SK-N-SH (cell line): ENCODE measurements at regions not wholly inside any gene's neighbourhood (a gene's known extent, or its start where the extent isn't known, plus 50 kb on each side); places are given as distances from the start of the nearest gene placed in this dataset.

ENCODE experiments used
- CTCF ChIA-PET: fragments of 300-600, 350-600 bp; formaldehyde crosslinking; extraction: SDS; loops from one replicate; lab custom pipeline; 2021; lab: Yijun Ruan, JAX
- POLR2A ChIA-PET: fragments of 350-600 bp; sonication (Branson Sonifier 250); formaldehyde crosslinking; extraction: SDS; loops from one replicate; lab custom pipeline; 2020; ENCODE audit warnings: antibody characterized with exemption, inconsistent platforms; lab: Yijun Ruan, JAX
- DNase-seq: peaks from one replicate; pipeline ENCODE4 v3.0.0; 2012
- H2AFZ ChIP-seq: fragments of 200-600 bp; sonication (generic); 2 replicates; pipeline ENCODE4 v1.8.1; 2016; ENCODE audit warnings: antibody characterized with exemption, mild to moderate bottlenecking, low read depth
- H3F3A ChIP-seq: fragments of 200-600 bp; sonication (generic); replicated peaks from 2 replicates; pipeline ENCODE3; 2016; ENCODE audit warnings: antibody characterized with exemption, mild to moderate bottlenecking; ENCODE audit not compliant: insufficient read depth
- H3K27ac ChIP-seq, 2 experiments: fragments of 200-500 bp in 1 of 2; fragments of 200-600 bp in 1 of 2; sonication (Bioruptor generic) in 1 of 2; sonication (generic), shearing (Covaris generic) in 1 of 2; 2 replicates each; pipeline versions ENCODE4 v1.5.1 to v1.6.1; 2014 to 2016; ENCODE audit warnings: low read depth in 2 of 2, inconsistent platforms in 1 of 2, low read length in 1 of 2, mild to moderate bottlenecking in 1 of 2, mixed read lengths in 1 of 2
- H3K27me3 ChIP-seq: fragments of 200-600 bp; sonication (generic), shearing (Covaris generic); 2 replicates; pipeline ENCODE4 v1.6.1; 2016; ENCODE audit warnings: mixed run types; ENCODE audit not compliant: insufficient read depth
- H3K36me3 ChIP-seq, 2 experiments: fragments of 200-500 bp in 1 of 2; fragments of 200-600 bp in 1 of 2; sonication (Bioruptor generic) in 1 of 2; sonication (generic) in 1 of 2; replicated peaks in 1 of 2; 2 replicates each; pipeline versions ENCODE3 to v1.5.1; 2014 to 2016; ENCODE audit warnings: low read length in 1 of 2, mild to moderate bottlenecking in 1 of 2; ENCODE audit not compliant: insufficient read depth in 2 of 2, control insufficient read depth in 1 of 2
- H3K4me1 ChIP-seq, 2 experiments: fragments of 200-500 bp in 1 of 2; fragments of 200-600 bp in 1 of 2; sonication (Bioruptor generic) in 1 of 2; sonication (generic), shearing (Covaris generic) in 1 of 2; 2 replicates each; pipeline versions ENCODE4 v1.5.1 to v1.6.1; 2014 to 2016; ENCODE audit warnings: low read depth in 1 of 2, low read length in 1 of 2, mixed run types in 1 of 2; ENCODE audit not compliant: insufficient read depth in 2 of 2, control insufficient read depth in 1 of 2
- H3K4me2 ChIP-seq: fragments of 200-600 bp; sonication (generic), shearing (Covaris generic); 2 replicates; pipeline ENCODE4 v1.6.1; 2017; ENCODE audit warnings: mixed run types
- H3K4me3 ChIP-seq, 2 experiments: fragments of 200-500 bp in 1 of 2; fragments of 200-600 bp in 1 of 2; sonication (Bioruptor generic) in 1 of 2; sonication (generic), shearing (Covaris generic) in 1 of 2; 2 replicates each; pipeline versions ENCODE4 v1.5.1 to v1.8.1; 2014 to 2016; ENCODE audit warnings: low read depth in 2 of 2, inconsistent platforms in 1 of 2, low read length in 1 of 2, mild to moderate bottlenecking in 1 of 2, mixed read lengths in 1 of 2, moderate library complexity in 1 of 2
- H3K79me2 ChIP-seq: fragments of 200-600 bp; sonication (generic); 2 replicates; pipeline ENCODE4 v1.8.1; 2017; ENCODE audit warnings: mild to moderate bottlenecking; ENCODE audit not compliant: insufficient read depth
- H3K9ac ChIP-seq: fragments of 200-600 bp; sonication (generic); 2 replicates; pipeline ENCODE4 v1.6.1; 2017; ENCODE audit warnings: mixed run types
- H3K9me2 ChIP-seq: fragments of 200-600 bp; sonication (generic); 2 replicates; pipeline ENCODE4 v1.6.1; 2017; ENCODE audit warnings: mixed run types
- H3K9me3 ChIP-seq: fragments of 200-600 bp; sonication (generic); 2 replicates; pipeline ENCODE4 v1.6.1; 2017; ENCODE audit warnings: mixed run types, mild to moderate bottlenecking, moderate library complexity
- H4K20me1 ChIP-seq: fragments of 200-600 bp; sonication (generic); 2 replicates; pipeline ENCODE4 v1.6.1; 2017; ENCODE audit warnings: mild to moderate bottlenecking, mixed run types; ENCODE audit not compliant: insufficient read depth
- EP300 ChIP-seq, 2 experiments: IDR thresholded peaks; 2 replicates each; pipeline versions ENCODE4 v1.4.0 to v1.6.1; 2012; ENCODE audit warnings: borderline replicate concordance in 1 of 2, low read depth in 1 of 2, low read length in 1 of 2
- EZH2phosphoT487 ChIP-seq: fragments of 200-600 bp; sonication (generic); IDR thresholded peaks from 2 replicates; pipeline ENCODE4 v1.6.1; 2017; ENCODE audit warnings: low read depth, mixed run types, mild to moderate bottlenecking, antibody characterized with exemption, moderate library complexity, borderline replicate concordance
- GABPA ChIP-seq: IDR thresholded peaks from 2 replicates; pipeline ENCODE4 v1.4.0; 2012; ENCODE audit warnings: low read depth, mild to moderate bottlenecking
- MEF2A ChIP-seq: IDR thresholded peaks from 2 replicates; pipeline ENCODE4 v1.4.0; 2012; ENCODE audit warnings: low read depth, borderline replicate concordance
- MXI1 ChIP-seq: IDR thresholded peaks from 2 replicates; pipeline ENCODE4 v1.6.1; 2012; ENCODE audit warnings: mild to moderate bottlenecking, low read depth, low read length, improper control_type of control experiment
- RAD21 ChIP-seq: IDR thresholded peaks from 2 replicates; pipeline ENCODE4 v1.6.1; 2012; ENCODE audit warnings: mild to moderate bottlenecking, low read length
- SIN3A ChIP-seq: IDR thresholded peaks from 2 replicates; pipeline ENCODE4 v1.6.1; 2012; ENCODE audit warnings: low read depth, mild to moderate bottlenecking, low read length, moderate library complexity, borderline replicate concordance
- SMC3 ChIP-seq: IDR thresholded peaks from 2 replicates; pipeline ENCODE4 v1.6.1; 2012; ENCODE audit warnings: low read depth, low read length, improper control_type of control experiment
- TAF1 ChIP-seq: IDR thresholded peaks from 2 replicates; pipeline ENCODE4 v1.6.1; 2012; ENCODE audit warnings: low read depth, mild to moderate bottlenecking, low read length, moderate library complexity, borderline replicate concordance
- TCF12 ChIP-seq: IDR thresholded peaks from 2 replicates; pipeline ENCODE4 v1.4.0; 2012
- WGBS: methylation state at CpG from one replicate; pipeline ENCODE4 v1.1.6; 2017; ENCODE audit warnings: low lambda C conversion rate; 5-methylcytosine and 5-hydroxymethylcytosine counted together
- TF ChIP-seq, protein P1 (sequence below): fragments of 200-600 bp; sonication (generic); IDR thresholded peaks from 2 replicates; pipeline ENCODE4 v1.6.1; 2017; ENCODE audit warnings: antibody characterized with exemption, mild to moderate bottlenecking, moderate library complexity
- TF ChIP-seq, protein P2 (sequence below): fragments of 150-350 bp; IDR thresholded peaks from 2 replicates; pipeline ENCODE4 v1.6.1; 2016; ENCODE audit warnings: mild to moderate bottlenecking, low read depth, low read length

DNA sequence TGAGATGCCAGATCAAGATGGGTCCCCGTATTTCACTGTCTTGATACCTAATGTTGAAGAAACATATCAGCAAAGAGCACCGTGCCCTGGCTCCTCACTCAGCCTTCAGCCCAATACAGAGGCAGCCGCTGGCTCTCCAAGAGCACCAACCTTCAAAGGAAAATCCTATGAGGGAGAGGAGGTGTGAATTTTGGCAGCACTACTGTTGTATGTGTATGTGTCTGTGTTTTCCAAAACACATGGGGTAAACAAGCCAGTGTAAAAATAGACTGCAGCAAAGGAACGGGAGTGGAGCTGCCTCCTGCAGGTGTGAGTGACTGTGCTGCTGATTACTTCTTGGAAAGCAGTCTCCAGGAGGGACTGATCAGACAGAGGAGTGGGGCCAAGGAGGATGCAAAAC is 194.0 kb upstream of the CDH5 start:
- no peak overlapping the region for H3K27ac ChIP-seq
- no peak overlapping the region for H3K4me2 ChIP-seq
- no peaks in the 10 kb centered on the region for H3K4me1 ChIP-seq
- no peak for DNase-seq
- TF ChIP-seq MEF2A (no peak), TAF1 (no peak), SIN3A (no peak), GABPA (no peak), MXI1 (no peak), EP300 (IDR thresholded peaks at IDR 0.05; ENCODE audit: borderline replicate concordance in 1 of 2, low read depth in 1 of 2, low read length in 1 of 2) (no peak)
- no peaks in the 10 kb centered on the region for H3K79me2 ChIP-seq
- H3K9ac ChIP-seq, result no peak overlapping the region
- H3K36me3 ChIP-seq, result no peaks in the 10 kb centered on the region
- ChIA-PET CTCF (no interaction called here), POLR2A (no interaction called here)
- H3K9me3 ChIP-seq, result no peaks in the 10 kb centered on the region
- no peaks in the 10 kb centered on the region for H3K27me3 ChIP-seq
- H3F3A ChIP-seq, result no peaks in the 10 kb centered on the region
- no peaks in the 10 kb centered on the region for H3K9me2 ChIP-seq
- WGBS, result 56% methylated on average over 4 of the region's 4 CpGs
- H3K4me3 ChIP-seq, result no peak overlapping the region
- no peak overlapping the region for H2AFZ ChIP-seq
- H4K20me1 ChIP-seq, result no peaks in the 10 kb centered on the region

DNA sequence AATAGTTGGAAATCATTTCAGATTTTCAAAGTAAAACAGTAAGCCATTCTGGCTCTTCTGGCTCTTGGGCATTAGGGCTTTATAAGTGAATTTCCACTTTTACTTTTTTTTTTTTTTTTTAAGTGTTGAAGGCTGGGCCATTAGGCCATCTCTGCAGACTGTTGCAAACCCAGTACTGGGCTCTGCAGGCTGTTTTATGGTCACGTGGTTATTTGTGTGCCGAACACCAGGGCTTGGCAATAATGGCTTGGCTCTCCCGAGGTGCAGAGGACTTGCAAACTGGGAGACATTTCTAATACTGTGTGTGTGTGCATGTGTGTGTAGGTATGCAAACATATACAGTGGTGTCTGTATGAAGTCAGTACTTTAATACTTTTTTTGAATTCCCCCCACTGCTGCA is 194.9 kb upstream of the CDH5 start:
- POLR2A ChIA-PET, result no interaction called here

More for the DNA sequence above, 194.9 kb upstream of the CDH5 start:
- no peaks in the 10 kb centered on the region for H3K27me3 ChIP-seq
- H4K20me1 ChIP-seq, result no peaks in the 10 kb centered on the region
- H3K9ac ChIP-seq, result no peak overlapping the region
- no peaks in the 10 kb centered on the region for H3K79me2 ChIP-seq
- no peaks in the 10 kb centered on the region for H3K9me3 ChIP-seq
- TF ChIP-seq SMC3 (no peak), EZH2phosphoT487 (no peak), TCF12 (no peak), MXI1 (no peak), RAD21 (no peak), EP300 (IDR thresholded peaks at IDR 0.05; ENCODE audit: borderline replicate concordance in 1 of 2, low read depth in 1 of 2, low read length in 1 of 2) (no peak), TAF1 (no peak)
- TF ChIP-seq, protein P1, sequence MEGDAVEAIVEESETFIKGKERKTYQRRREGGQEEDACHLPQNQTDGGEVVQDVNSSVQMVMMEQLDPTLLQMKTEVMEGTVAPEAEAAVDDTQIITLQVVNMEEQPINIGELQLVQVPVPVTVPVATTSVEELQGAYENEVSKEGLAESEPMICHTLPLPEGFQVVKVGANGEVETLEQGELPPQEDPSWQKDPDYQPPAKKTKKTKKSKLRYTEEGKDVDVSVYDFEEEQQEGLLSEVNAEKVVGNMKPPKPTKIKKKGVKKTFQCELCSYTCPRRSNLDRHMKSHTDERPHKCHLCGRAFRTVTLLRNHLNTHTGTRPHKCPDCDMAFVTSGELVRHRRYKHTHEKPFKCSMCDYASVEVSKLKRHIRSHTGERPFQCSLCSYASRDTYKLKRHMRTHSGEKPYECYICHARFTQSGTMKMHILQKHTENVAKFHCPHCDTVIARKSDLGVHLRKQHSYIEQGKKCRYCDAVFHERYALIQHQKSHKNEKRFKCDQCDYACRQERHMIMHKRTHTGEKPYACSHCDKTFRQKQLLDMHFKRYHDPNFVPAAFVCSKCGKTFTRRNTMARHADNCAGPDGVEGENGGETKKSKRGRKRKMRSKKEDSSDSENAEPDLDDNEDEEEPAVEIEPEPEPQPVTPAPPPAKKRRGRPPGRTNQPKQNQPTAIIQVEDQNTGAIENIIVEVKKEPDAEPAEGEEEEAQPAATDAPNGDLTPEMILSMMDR, result no peak
- TF ChIP-seq, protein P2, sequence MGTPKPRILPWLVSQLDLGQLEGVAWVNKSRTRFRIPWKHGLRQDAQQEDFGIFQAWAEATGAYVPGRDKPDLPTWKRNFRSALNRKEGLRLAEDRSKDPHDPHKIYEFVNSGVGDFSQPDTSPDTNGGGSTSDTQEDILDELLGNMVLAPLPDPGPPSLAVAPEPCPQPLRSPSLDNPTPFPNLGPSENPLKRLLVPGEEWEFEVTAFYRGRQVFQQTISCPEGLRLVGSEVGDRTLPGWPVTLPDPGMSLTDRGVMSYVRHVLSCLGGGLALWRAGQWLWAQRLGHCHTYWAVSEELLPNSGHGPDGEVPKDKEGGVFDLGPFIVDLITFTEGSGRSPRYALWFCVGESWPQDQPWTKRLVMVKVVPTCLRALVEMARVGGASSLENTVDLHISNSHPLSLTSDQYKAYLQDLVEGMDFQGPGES, result no peak
- TF ChIP-seq, all 33 proteins: peak for 0
- 58% methylated on average over 3 of the region's 3 CpGs for WGBS
- Histone ChIP-seq H3K27ac (no peak overlapping the region), H3K4me1 (no peaks in the 10 kb centered on the region), H3K36me3 (no peaks in the 10 kb centered on the region), H3K4me3 (no peak overlapping the region), H3F3A (no peaks in the 10 kb centered on the region), H3K9me2 (no peaks in the 10 kb centered on the region), H3K4me2 (no peak overlapping the region), H2AFZ (no peak overlapping the region)
- no peak for DNase-seq
- CTCF ChIA-PET, result no interaction called here
